ENCODE measurements at regions not wholly inside any gene's neighbourhood (a gene's known extent, or its start where the extent isn't known, plus 50 kb on each side); places are given as distances from the start of the nearest gene placed in this dataset.

DNA sequence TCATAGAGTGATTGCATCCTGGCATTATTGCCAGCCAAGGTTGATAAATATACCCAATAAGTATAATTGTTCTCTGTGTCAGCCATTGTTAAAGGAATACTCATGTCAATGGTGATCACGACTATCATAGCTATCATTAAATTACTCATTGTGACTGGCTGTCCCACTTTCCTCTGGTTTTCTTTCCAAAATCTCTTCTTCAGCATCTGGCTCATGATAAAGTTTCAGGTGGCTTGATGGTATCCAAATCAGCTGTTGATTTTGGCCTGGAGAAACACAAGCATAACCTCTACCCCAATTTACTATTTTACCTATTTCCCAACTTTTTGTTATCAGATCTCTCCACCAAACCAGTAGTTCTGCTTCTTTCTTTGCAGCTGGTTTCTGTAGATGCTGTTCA, 67.1 kb upstream of the SPIN2A start:
- H3K27me3 Mint-ChIP-seq (ENCODE audit: low read depth): no peaks in the 10 kb centered on the region
- TF ChIP-seq, protein P1, sequence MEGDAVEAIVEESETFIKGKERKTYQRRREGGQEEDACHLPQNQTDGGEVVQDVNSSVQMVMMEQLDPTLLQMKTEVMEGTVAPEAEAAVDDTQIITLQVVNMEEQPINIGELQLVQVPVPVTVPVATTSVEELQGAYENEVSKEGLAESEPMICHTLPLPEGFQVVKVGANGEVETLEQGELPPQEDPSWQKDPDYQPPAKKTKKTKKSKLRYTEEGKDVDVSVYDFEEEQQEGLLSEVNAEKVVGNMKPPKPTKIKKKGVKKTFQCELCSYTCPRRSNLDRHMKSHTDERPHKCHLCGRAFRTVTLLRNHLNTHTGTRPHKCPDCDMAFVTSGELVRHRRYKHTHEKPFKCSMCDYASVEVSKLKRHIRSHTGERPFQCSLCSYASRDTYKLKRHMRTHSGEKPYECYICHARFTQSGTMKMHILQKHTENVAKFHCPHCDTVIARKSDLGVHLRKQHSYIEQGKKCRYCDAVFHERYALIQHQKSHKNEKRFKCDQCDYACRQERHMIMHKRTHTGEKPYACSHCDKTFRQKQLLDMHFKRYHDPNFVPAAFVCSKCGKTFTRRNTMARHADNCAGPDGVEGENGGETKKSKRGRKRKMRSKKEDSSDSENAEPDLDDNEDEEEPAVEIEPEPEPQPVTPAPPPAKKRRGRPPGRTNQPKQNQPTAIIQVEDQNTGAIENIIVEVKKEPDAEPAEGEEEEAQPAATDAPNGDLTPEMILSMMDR (IDR thresholded peaks at IDR 0.05; ENCODE audit: unreplicated experiment): no peak
- H3K4me3 Mint-ChIP-seq: no peak overlapping the region
- H3K4me1 Mint-ChIP-seq: no peaks in the 10 kb centered on the region
- peaks cover 55% of the 10 kb centered on the region for H3K9me3 Mint-ChIP-seq
- H3K36me3 Mint-ChIP-seq: peaks cover 13% of the 10 kb centered on the region
- no peak overlapping the region for H3K27ac Mint-ChIP-seq
- DNase-seq (ENCODE audit: low spot score in 2 of 2, unreplicated experiment in 2 of 2): no peak

DNA sequence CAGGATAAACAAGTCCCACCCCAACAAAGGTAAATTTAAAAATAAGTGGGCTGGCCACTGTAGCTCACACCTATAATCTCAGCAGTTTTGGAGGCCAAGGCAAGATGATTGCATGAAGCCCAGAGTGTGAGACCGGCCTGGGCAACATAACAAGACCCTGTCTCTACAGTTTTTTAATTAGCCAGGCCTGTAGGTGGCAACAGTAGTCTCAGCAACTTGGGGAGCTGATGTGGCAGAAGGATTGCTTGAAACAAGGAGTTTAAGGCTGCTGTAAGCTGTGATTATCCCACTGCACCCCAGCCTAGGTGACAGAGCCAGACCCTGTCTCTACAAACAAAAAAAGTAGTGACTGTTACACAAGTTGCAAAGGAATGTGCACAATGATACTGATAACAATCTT, 74.6 kb upstream of the FAAH2 start:
- Mint-ChIP-seq H3K9me3 (peaks cover 61% of the 10 kb centered on the region), H3K36me3 (peaks cover 12% of the 10 kb centered on the region), H3K27me3 (ENCODE audit: low read depth) (no peaks in the 10 kb centered on the region), H3K4me1 (no peaks in the 10 kb centered on the region), H3K27ac (no peak overlapping the region), H3K4me3 (no peak overlapping the region)
- TF ChIP-seq, protein P1 (IDR thresholded peaks at IDR 0.05; ENCODE audit: unreplicated experiment): no peak
- no peak for DNase-seq (ENCODE audit: low spot score in 2 of 2, unreplicated experiment in 2 of 2)

DNA sequence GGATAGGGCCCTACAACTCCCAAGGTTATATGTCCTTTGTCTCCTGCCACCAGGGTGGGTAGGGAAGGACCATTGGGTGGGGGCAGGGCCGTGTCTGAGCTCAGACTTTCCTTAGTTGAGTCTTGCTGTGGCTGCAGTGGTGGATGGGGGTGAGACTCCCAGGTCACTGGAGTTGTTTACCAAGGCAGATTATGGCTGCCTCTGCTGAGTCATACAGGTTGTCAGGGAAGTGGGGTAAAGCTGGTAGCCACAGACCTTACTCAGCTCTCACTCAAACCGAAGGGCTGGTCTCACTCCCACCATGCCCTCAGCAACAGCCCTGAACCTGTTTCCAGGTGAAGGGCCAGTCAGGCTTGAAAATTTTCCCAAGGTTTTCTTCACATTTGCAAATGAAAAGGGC, 58.8 kb upstream of the FAAH2 start:
- TF ChIP-seq, protein P1 (IDR thresholded peaks at IDR 0.05; ENCODE audit: unreplicated experiment): no peak
- no peak for DNase-seq (ENCODE audit: low spot score in 2 of 2, unreplicated experiment in 2 of 2)
- Mint-ChIP-seq H3K9me3 (peaks cover 48% of the 10 kb centered on the region), H3K4me3 (no peak overlapping the region), H3K36me3 (peaks cover 25% of the 10 kb centered on the region), H3K27ac (no peak overlapping the region), H3K4me1 (no peaks in the 10 kb centered on the region), H3K27me3 (ENCODE audit: low read depth) (no peaks in the 10 kb centered on the region)

DNA sequence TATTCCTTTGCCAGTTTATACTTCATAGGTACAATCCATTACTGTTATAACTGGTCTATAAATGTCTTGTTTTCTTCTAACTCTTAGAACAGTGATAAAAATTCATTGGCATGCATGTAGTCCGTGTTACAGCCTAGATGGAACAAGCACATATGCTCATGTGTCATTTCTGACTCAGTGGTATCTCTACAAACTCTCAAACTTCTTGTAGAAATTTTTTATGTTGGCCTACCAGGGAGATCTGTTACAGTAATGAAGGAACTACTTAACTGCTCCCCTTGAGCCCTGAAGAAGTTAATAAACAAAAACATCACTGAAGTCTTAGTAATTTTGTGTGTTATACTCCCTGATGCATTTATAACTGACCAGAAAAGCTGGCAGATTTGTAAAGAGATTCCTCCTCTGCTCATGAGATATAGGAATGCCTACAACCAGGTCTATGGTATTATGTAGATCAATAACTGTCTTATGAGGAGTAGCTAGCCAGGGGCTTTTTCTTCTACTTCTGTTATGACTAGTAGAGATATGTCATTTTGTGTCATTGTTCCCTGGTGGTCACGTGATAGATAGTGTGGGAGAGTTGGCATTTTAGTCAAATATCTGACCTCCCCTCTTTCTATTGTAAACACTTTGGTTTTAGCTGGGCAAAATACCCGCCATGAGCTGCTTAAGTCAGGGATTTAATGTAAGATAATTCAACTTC, 53.7 kb upstream of the FAAH2 start:
- Mint-ChIP-seq H3K36me3 (peaks cover 15% of the 10 kb centered on the region), H3K27me3 (ENCODE audit: low read depth) (no peaks in the 10 kb centered on the region), H3K9me3 (peaks cover 46% of the 10 kb centered on the region), H3K4me1 (no peaks in the 10 kb centered on the region), H3K4me3 (no peak overlapping the region), H3K27ac (no peak overlapping the region)
- TF ChIP-seq, protein P1 (IDR thresholded peaks at IDR 0.05; ENCODE audit: unreplicated experiment): no peak
- DNase-seq (ENCODE audit: low spot score in 2 of 2, unreplicated experiment in 2 of 2): no peak
